ENCODE measurements at regions not wholly inside any gene's neighbourhood (a gene's known extent, or its start where the extent isn't known, plus 50 kb on each side); places are given as distances from the start of the nearest gene placed in this dataset.

- TF ChIP-seq CTCF (IDR thresholded peaks at IDR 0.05), result no peak
- TF ChIP-seq POLR2A (IDR thresholded peaks at IDR 0.05), result no peak
These were observed 259.0 kb downstream of the LOXHD1 start for GRCh38 chr18:46398005-46398404.

All from thyroid gland (tissue), 4 donors.